ENCODE measurements at regions not wholly inside any gene's neighbourhood (a gene's known extent, or its start where the extent isn't known, plus 50 kb on each side); places are given as distances from the start of the nearest gene placed in this dataset.

GRCh38 chr14:84643446-84643845 lies 886.5 kb upstream of the FLRT2 start:
- no peak overlapping the region for H3K4me3 ChIP-seq (ENCODE audit: control insufficient read depth, low read depth, low read length)
- TF ChIP-seq, protein P1, sequence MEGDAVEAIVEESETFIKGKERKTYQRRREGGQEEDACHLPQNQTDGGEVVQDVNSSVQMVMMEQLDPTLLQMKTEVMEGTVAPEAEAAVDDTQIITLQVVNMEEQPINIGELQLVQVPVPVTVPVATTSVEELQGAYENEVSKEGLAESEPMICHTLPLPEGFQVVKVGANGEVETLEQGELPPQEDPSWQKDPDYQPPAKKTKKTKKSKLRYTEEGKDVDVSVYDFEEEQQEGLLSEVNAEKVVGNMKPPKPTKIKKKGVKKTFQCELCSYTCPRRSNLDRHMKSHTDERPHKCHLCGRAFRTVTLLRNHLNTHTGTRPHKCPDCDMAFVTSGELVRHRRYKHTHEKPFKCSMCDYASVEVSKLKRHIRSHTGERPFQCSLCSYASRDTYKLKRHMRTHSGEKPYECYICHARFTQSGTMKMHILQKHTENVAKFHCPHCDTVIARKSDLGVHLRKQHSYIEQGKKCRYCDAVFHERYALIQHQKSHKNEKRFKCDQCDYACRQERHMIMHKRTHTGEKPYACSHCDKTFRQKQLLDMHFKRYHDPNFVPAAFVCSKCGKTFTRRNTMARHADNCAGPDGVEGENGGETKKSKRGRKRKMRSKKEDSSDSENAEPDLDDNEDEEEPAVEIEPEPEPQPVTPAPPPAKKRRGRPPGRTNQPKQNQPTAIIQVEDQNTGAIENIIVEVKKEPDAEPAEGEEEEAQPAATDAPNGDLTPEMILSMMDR (IDR thresholded peaks at IDR 0.05; ENCODE audit: control insufficient read depth, insufficient read depth, low read depth, low read length, missing control alignments): no peak
- DNase-seq (ENCODE audit: low read depth): no peak

GRCh38 chr14:84646786-84647500 lies 883.0 kb upstream of the FLRT2 start:
- no peak for DNase-seq (ENCODE audit: low read depth)
- TF ChIP-seq, protein P1 (IDR thresholded peaks at IDR 0.05; ENCODE audit: control insufficient read depth, insufficient read depth, low read depth, low read length, missing control alignments): no peak
- no peak overlapping the region for H3K4me3 ChIP-seq (ENCODE audit: control insufficient read depth, low read depth, low read length)

DNA sequence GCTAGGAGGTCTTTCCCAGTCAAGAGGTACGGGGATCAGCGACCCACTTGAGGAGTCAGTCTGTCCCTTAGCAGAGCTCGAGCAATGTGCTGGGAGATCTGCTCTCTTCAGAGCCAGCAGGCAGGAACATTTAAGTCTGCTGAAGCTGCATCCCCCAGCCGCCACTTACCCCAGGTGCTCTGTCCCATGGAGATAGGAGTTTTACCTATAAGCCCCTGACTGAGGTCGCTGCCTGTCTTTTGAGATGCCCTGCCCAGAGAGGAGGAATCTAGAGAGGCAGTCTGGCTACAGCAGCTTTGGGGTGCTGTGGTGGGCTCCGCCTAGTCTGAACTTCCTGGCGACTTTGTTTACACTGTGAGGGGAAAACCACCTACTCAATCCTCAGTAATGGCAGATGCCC lies 874.9 kb upstream of the FLRT2 start:
- no peak for DNase-seq (ENCODE audit: low read depth)
- H3K4me3 ChIP-seq (ENCODE audit: control insufficient read depth, low read depth, low read length): no peak overlapping the region
- TF ChIP-seq, protein P1 (IDR thresholded peaks at IDR 0.05; ENCODE audit: control insufficient read depth, insufficient read depth, low read depth, low read length, missing control alignments): no peak

DNA sequence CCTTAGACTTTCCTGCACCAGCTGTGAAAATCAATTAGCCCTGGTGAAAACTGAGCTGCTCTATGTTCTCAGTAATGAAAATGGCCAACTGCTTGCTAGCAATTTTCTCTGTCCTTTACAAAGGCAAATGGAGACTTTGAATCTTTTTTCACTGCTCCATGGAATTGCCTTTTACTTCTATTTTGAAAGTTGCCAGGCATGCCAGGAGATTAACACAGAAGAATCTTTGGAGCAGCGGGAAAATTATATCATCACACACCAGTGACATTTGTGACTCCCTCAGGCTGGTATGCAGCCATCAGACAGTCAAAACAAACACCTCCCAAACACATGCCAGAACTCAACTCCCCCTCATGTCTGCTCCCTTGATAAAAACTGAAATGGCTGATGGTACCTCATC lies 872.0 kb upstream of the FLRT2 start:
- DNase-seq (ENCODE audit: low read depth): no peak
- TF ChIP-seq, protein P1 (IDR thresholded peaks at IDR 0.05; ENCODE audit: control insufficient read depth, insufficient read depth, low read depth, low read length, missing control alignments): no peak
- no peak overlapping the region for H3K4me3 ChIP-seq (ENCODE audit: control insufficient read depth, low read depth, low read length)

GRCh38 chr14:84670796-84671195 lies 859.1 kb upstream of the FLRT2 start:
- DNase-seq (ENCODE audit: low read depth): no peak
- H3K4me3 ChIP-seq (ENCODE audit: control insufficient read depth, low read depth, low read length): no peak overlapping the region
- TF ChIP-seq, protein P1 (IDR thresholded peaks at IDR 0.05; ENCODE audit: control insufficient read depth, insufficient read depth, low read depth, low read length, missing control alignments): no peak

GRCh38 chr14:84671776-84672175 lies 858.2 kb upstream of the FLRT2 start:
- H3K4me3 ChIP-seq (ENCODE audit: control insufficient read depth, low read depth, low read length): no peak overlapping the region
- TF ChIP-seq, protein P1 (IDR thresholded peaks at IDR 0.05; ENCODE audit: control insufficient read depth, insufficient read depth, low read depth, low read length, missing control alignments): no peak
- no peak for DNase-seq (ENCODE audit: low read depth)
